GM21723 (cell line): ENCODE measurements at regions not wholly inside any gene's neighbourhood (a gene's known extent, or its start where the extent isn't known, plus 50 kb on each side); places are given as distances from the start of the nearest gene placed in this dataset.

Experiments used
- ATAC-seq: cut with Tn5 transposase; IDR thresholded peaks from one replicate; pipeline ENCODE4 v1.9.1; 2021; ENCODE audit warnings: mild to moderate bottlenecking, moderate library complexity; ENCODE audit not compliant: unreplicated experiment

DNA sequence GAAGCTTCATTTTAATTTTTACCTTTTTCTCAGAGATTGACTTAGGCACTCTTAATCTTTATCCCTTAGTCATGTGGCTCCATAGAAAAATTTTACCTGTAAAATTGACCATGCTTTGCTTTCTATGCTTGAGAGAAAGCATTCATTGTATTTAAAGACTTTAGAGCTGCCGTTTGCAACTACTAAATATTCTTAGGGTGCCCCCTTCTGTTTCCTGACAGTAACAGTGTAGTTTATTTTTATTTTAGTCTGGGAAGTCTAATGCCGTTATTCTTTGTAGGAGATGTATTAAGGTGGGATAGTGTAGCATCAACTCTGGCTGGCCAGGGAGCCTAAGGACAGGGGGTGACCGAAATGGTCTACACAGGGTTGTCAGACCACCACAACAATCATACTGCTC, 84.5 kb upstream of the SYNPR start:
- no peak for ATAC-seq

GRCh38 chr3:63199606-63200005, 78.5 kb upstream of the SYNPR start:
- ATAC-seq, result no peak

DNA sequence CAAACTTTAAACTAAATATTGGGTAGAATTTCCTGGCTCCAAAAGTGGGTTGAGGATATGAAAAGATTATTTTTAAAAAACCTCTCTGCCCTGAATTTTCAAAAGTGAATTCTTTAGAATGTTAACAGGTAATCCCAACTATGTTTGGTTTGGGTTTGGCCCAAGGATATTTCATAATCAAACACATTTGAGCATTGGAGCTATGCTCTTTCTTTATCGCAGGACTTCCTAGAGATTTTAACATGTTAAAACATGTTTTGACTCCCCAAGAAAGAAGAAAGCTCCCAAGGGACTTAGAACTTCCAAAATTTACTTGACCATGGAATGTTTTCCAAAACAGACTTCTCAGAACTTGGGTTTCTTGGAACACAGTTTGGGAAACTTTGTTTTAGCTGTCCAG, 75.6 kb upstream of the SYNPR start:
- no peak for ATAC-seq

- ATAC-seq, result no peak
Measured at GRCh38 chr3:63207066-63207590, 71.0 kb upstream of the SYNPR start.

GRCh38 chr3:63228087-63228486, 50.0 kb upstream of the SYNPR start:
- ATAC-seq, result no peak
